ENCODE measurements at regions not wholly inside any gene's neighbourhood (a gene's known extent, or its start where the extent isn't known, plus 50 kb on each side); places are given as distances from the start of the nearest gene placed in this dataset.

DNA sequence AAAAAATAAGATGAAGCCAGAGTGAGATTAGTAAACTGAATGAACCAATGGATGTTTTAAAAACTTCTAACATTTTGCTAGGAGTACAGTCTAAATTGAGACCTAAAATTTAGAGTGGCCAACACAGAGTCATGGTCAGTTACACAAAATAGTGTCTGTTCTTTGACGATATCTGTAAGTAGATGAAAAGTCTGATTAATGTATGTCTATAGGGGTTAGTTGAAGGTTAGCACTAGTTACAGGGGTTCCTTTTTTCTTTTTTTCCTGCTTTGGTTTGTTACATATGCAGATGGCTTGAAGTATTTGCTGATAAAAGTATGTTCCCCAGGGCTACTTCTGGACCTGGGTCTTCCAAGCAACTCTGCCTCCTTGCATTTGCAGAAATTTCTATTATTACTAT is 90.1 kb upstream of the MTPN start:
- in situ Hi-C loops (cut with HindIII; ENCODE audit: low sequenced_read_pairs), result no loop called here

DNA sequence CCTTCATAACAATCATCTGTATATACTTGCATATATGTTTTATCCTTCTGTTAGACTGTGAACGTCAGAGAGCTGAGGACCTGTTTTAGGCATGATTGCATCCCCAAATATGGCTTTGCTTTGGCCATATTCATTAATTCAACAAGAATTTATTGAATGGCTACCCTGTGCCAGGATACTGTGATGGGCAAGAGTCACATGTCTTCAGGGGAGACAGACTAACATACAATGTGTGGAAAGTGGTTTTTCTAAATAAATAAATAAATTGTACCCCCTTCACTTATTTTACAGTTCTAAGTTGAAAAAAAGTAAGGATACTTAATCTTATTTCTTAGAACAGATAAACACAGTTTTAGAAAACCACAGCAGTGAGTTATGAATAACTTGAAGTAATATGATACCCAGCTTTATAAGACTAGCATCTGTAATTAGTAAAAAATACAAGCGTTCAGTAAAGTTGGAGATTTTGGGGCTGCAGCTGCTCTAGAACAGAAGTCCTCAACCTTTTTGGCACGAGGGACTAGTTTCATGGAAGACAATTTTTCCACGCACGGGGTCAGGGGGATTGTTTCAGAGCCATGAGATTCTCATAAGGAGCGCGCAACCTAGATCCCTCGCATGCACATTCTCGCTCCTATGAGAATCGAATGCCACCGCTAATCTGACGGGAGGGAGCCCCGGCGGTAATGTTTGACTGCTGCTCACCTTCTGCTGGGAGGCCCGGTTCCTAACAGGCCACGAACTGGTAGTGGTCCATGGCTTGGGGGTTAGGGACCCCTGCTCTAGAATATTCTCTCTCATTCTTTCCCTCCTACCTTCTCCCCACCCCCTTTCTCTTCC is 89.4 kb upstream of the MTPN start:
- in situ Hi-C loops (cut with HindIII; ENCODE audit: low sequenced_read_pairs), result no loop called here
- DNase-seq (ENCODE audit: low spot score), result no peak

More for the DNA sequence above, 90.1 kb upstream of the MTPN start:
- no peak for DNase-seq (ENCODE audit: low spot score)

DNA sequence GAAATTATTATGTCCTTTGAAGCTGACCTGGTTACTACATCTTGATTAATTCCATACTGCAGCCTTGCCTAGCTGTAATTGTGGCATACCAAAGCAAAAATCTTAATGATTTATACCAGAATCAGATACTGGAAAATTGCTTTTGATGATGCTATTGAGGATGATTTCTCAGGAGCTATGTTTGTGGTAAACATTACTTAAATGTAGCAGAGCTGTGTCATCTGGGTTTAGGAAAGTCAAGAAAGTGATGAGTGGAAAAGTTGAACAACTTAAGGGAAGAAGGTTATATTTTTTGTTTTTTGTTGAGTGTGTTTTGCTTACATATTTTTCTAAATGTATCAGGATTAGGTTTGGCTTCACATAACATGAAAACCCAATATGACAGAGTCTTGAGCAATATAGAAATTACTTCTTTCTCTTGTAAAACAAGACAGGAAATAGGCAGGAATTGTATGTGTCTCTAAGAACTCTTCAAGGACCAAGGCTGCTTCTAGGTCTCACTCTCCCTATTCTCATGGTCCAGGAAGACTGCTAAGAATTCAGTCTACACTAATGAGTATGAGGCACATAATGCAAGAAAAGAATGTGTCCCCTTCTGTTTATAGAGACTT is 87.6 kb upstream of the MTPN start:
- no peak for DNase-seq (ENCODE audit: low spot score)
- in situ Hi-C loops (cut with HindIII; ENCODE audit: low sequenced_read_pairs), result no loop called here

DNA sequence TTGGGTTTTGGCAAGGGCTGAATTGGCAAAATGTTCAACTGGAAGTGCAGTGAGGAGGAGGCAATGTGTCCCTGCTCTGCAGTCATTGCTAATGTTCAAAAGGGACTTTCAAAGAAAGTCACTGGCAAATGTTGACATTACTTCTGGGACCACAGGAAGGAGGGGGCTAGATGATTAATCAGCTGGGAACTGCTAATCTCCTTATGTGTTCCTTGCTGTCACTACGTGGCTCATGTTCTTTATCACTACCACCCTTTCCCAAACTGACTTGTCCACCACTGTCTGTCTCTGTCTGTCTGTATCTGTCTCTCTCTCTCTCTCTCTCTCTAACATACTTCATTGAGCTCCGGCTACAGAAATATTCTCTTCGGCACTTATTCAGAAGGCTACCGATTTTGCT is 86.9 kb upstream of the MTPN start:
- DNase-seq (ENCODE audit: low spot score), result no peak
- in situ Hi-C loops (cut with HindIII; ENCODE audit: low sequenced_read_pairs), result no loop called here

DNA sequence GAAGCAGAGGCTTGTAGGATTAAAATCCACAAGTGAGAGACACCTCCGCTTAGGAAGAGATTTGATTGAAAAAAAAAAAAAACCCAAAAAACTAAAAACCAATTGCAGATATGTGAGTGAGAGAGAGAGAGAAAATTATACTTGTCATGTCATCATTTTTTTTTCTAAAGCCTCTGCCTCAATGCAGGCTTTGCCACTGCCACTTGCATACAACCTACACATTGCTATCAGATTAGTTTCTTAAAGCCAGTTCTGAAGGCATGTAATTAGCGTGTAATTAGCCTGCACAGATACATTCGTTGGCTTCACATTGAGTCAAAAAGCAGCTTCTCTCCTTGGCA is 86.1 kb upstream of the MTPN start:
- DNase-seq (ENCODE audit: low spot score), result no peak

DNA sequence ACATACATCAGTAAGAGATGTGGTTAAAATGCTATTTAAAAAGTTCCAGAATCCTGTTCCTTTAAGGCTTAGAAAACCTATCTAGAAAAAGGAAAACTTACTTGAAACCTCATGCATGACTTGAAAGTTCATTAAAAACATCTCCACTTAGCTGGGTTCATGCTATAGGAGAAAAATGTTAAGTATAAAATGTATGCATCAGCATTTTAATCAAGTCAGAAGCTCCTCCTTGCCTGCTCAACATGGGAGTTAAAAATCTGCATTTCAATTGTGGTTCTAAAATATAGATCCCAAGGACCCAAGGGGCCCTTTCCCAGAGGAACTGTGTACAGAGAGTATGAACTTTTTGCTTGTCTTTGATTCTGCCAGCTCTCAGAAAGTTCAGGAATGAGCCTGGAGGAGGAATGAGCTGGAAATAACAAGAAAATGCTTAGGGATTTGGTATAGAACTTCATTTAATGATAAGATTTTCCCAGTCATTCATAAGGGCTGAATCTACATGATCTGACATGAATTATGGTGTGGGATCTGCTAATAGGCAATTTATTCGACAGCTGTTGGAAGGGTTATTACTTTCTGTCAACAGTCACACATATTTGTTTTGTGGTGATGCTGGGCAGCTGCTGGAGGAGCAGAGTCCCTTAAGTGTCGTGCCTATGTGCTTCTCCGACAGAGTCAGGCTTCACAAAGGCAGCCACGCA is 85.6 kb upstream of the MTPN start:
- in situ Hi-C loops (cut with HindIII; ENCODE audit: low sequenced_read_pairs), result no loop called here
- no peak for DNase-seq (ENCODE audit: low spot score)

More for the DNA sequence above, 86.1 kb upstream of the MTPN start:
- in situ Hi-C loops (cut with HindIII; ENCODE audit: low sequenced_read_pairs), result no loop called here

DNA sequence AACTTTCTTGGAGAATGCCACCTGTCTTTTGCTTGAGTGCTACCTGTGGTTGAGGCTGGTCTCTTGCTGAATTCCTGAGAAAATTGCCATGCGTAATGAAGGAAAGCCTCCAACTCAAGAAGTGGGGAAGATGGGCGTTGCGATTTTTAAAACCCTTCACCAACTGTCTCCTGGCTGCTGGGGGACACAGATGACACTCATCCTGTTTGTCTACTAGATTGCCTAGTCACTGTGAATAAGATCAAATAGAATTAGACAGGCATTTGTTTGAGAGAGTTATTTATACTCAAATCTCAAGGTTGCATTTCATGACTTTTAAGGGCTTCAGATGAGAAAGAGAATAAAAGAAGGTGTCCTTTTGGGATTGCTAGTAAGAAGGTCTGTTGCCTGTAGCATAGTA is 84.3 kb upstream of the MTPN start:
- DNase-seq (ENCODE audit: low spot score), result no peak
- in situ Hi-C loops (cut with HindIII; ENCODE audit: low sequenced_read_pairs), result no loop called here

DNA sequence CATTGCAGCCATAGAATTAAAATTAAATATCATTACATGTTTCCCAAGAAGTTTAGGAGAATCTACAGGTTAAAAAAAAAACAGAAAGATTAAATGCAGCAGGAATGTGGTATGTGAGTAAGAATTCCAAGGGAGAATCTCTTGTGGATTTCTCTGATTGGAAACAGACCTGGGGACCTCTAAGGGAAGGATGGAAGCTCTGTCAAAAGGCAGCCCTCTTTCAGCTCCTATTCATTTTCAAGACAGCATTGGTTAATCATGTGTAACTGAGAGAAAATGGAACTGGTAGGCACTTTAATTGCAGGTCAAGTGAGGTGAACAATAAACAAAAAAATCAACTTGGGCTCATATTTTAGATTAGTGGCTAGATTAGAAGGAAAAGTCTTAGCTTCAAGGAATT is 81.4 kb upstream of the MTPN start:
- peak; percentile 65 for DNase-seq (ENCODE audit: low spot score)
- in situ Hi-C loops (cut with HindIII; ENCODE audit: low sequenced_read_pairs), result no loop called here

DNA sequence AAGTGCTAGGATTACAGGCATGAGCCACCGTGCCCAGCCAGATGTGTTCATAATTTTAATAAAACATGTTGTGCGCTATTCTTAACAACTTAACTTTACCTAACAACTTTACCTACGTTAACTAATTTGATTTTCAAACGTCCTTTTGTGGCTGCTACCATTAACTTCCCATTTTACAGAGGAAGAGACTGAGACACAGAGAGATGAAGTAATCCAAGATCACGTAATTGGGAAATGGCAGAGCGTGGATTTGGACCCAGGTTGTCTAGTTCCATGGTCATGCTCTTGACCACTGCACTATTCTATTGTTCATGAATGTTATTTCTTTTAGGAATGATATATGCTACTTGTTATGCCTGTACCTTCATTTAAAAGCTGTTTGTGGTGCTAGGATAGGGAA is 80.3 kb upstream of the MTPN start:
- in situ Hi-C loops (cut with HindIII; ENCODE audit: low sequenced_read_pairs), result no loop called here

DNA sequence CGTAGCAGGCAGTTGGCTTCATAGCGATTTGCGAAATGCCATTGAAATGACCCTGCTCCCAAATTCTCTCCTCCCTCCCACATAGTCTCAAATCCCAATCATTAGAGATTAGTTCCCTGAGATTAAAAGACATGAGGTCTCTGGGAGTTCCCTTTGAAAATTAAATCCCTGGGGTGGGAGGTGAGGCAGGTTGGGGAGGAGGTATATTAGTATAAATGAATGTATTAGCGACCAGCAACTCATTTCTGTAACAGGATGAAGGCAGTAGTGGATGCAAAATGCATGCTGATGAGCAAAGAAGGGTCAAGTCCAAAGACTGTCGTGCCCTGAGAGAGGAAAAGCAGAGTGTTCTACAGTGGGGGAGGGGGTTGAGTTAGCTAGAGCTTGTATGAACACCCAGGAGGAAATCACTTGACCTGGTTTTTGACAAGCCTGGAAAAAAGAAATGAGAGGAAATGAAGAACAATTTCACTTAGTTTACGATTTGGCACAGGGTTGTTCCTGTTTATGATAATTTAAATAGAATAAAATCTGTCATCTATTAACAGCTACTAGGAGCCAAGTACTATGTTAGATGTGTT is 79.6 kb upstream of the MTPN start:
- in situ Hi-C loops (cut with HindIII; ENCODE audit: low sequenced_read_pairs), result no loop called here
- peak; percentile 65 for DNase-seq (ENCODE audit: low spot score)

More for the DNA sequence above, 80.3 kb upstream of the MTPN start:
- no peak for DNase-seq (ENCODE audit: low spot score)

DNA sequence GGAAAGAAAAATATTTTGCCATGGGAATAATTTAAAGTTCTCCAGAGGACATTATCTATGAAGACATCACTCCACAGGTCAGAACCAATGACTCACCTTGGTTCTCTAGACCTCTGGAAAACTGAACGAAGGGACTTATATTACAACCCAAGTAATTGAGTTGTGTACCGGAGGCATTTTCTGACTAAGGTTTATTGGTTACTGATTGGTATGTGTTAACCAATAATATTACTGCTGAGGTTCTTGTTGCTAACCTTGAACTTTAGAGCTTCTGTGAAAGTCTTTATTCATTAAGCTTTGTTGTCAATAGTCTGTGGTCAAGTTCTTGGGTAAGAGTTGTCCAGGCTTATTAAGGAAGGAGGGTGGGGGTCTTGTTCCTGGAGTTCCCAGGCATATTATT is 78.1 kb upstream of the MTPN start:
- in situ Hi-C loops (cut with HindIII; ENCODE audit: low sequenced_read_pairs), result no loop called here
- DNase-seq (ENCODE audit: low spot score), result no peak

DNA sequence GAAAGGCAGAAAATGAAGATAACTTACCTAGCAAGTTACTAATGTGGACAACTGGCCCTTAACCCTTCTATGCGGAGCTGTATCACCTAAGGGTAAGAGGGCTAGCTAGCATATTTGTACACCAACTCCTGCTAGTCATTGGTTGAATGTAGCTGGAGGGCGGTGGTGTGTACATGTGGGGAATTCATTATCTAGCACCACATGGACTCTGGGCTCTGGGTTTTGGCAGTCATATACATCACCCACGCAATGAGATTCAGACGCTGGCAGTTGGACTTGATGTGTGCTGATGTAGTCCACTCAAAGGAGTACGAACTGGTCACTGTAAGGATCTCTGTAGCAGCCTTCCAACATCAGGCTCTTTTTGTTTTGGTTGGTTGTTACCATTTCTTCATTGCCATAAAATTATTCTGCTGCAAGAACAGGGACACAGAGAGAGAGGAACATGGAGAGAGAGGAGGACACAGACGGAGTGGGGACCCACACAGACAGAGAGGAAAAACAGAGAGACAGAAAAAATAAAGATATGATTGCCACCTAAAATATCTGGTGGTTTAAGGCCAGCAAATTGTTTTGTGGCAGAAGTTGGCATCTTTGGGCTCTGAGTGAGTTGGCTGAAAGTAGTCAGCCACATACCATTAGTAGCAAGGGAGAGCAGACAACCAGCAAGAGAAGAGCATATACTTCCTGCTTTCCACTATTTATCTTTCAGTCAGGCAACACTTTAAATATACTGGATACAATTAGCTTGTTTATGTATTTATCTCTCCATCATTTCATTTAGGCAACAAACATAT is 76.7 kb upstream of the MTPN start:
- in situ Hi-C loops (cut with HindIII; ENCODE audit: low sequenced_read_pairs), result no loop called here
- DNase-seq (ENCODE audit: low spot score), result no peak

DNA sequence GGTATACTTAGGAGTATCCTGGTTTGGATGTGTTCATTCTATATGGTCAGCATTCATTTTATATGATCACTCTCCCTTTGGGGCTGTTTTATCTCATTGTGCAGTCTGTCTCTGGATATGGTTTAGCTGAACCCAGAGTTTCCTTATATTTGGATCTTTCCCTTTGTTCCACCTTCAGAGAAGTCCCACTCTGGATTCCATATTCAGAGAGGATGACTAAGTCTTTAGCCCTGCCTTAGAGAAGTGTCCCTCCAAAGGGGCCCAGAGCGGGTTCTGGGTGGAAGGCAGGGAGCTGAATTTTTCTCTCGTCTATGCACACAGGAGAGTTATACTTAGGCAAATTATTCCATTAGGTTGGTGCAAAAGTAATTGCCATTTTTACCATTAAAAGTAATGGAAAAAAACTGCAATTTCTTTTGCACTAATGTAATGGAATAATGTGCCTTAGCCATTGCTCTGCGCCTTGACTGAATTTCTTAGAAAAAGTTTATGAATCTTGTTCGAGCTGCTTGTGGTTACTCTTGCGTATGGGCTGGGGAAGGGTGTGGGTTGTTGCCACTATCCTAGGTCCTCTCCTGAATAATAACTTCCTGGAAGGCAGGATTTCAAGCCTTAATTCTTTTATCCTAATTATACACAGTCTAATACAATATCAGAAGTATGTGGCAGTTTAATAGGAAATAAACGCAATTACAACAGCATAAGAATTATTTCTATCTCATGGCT is 74.2 kb upstream of the MTPN start:
- no peak for DNase-seq (ENCODE audit: low spot score)
- in situ Hi-C loops (cut with HindIII; ENCODE audit: low sequenced_read_pairs), result no loop called here

DNA sequence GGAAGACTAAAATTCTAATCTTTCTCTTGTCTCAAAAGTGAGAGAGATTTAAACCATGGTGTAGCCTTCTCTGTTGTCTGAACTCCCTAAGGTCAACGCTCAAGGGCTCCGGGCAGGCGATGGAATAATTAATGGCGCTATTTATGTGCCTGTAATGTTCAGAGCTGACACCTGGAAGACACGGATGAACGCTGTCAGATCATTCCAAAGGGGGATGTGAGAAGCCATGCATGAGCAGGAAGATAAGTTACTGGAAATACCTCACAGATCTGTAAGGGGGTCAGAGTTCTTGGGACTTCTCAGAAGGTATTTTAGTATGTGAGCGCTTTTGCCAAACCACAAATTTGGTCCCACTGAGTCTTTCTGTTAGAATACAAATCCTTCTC is 73.3 kb upstream of the MTPN start:
- in situ Hi-C loops (cut with HindIII; ENCODE audit: low sequenced_read_pairs), result no loop called here

DNA sequence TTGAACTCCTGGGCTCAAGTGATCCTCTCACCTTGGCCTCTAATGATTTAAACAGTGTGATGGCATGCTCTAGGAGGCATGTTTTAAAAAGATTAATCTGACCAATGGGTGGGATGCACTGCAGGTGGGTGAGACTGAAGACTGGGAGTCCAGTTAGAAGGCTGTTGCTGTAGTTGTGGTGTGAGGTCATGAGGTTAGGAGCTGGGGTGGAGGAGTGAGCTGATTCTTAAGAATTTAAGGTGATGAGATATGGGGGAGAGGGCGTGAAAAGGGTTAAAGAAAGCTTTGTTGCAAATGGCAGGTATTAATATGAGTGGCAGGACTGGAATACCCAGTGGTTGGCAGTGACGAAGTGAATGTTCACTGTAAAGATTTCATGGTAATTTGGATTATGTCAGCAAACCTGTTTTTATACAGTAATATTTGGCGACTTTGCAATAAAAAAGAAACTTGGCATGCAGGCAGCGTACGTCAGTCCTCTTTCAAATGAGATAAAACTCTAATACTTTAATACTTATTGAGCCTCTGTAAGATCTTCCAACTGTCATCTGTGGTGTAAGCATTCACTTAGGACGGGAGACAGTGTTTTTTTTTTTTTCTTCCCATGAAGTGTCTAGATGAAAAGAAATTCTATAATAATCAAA is 72.8 kb upstream of the MTPN start:
- in situ Hi-C loops (cut with HindIII; ENCODE audit: low sequenced_read_pairs), result no loop called here
- no peak for DNase-seq (ENCODE audit: low spot score)

More for the DNA sequence above, 73.3 kb upstream of the MTPN start:
- no peak for DNase-seq (ENCODE audit: low spot score)

DNA sequence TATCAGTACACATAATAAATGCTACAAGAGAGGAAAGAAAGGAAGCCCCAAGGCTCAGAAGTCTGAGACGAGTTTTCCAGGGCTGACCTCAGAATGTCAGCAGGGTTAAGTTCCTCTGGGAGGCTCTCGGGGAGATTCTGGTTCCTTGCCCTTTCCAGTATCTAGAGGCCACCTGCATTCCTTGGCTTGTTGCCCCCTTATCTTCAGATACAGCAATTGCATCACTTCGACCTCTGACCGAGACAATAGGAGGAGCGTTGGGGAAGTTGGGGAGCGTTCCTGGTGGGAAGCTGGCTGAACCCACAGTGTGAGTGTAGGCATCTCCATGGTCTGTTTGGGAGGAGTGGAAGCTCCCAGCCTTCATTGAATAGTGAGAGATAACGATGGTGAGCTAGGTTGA is 72.0 kb upstream of the MTPN start:
- in situ Hi-C loops (cut with HindIII; ENCODE audit: low sequenced_read_pairs), result no loop called here
- DNase-seq (ENCODE audit: low spot score), result no peak

DNA sequence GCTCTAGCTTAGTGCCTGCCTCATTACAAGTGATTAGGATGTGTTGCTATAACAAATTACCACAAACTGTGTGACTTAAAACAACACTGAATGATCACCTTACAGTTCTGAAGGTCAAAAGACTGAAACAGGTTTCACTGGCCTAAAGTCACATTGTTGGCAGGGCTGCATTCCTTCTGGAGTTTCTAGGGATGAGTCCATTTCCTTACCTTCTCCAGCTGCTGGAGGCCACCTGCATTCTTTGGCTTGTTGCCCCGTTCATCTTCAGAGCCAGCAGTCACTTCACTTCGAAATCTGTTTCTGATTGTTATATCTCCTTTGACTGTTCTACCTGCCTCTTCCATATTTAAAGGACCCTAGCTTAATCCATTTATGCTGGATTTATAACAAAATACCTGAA is 69.4 kb upstream of the MTPN start:
- in situ Hi-C loops (cut with HindIII; ENCODE audit: low sequenced_read_pairs), result no loop called here
- no peak for DNase-seq (ENCODE audit: low spot score)

DNA sequence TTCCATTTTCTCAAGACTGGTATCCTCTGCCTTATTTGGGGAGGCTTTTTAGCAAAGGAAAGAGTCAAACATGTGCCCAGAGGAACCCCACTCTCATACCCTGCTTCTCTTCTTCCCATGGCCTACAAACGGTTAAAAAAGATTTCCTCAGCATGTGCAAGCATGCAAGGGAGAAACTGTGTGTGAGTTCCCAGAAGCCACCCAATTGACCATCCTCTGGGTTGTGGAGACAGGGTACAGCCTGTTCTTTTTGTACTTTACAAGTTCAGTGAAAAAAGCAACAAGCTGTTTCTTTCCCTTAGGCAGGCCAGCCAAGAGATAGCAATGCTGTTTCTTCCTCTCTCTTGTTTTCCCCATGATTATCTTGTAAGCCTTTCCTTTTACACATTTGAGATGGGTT is 68.8 kb upstream of the MTPN start:
- in situ Hi-C loops (cut with HindIII; ENCODE audit: low sequenced_read_pairs), result no loop called here
- DNase-seq (ENCODE audit: low spot score), result no peak

All from G401 (cell line).